ACHN (cell line): ENCODE measurements at regions not wholly inside any gene's neighbourhood (a gene's known extent, or its start where the extent isn't known, plus 50 kb on each side); places are given as distances from the start of the nearest gene placed in this dataset.

ENCODE experiments used
- DNase-seq: peaks from one replicate; pipeline ENCODE4 v3.0.0-alpha.2; 2015
- in situ Hi-C: cut with HindIII; loops from 2 replicates; pipeline ENCODE4 v1.10.0; 2017; ENCODE audit warnings: low sequenced_read_pairs, low pct_ligation_motif_present, low pct_unique_long_range_greater_than_20kb

DNA sequence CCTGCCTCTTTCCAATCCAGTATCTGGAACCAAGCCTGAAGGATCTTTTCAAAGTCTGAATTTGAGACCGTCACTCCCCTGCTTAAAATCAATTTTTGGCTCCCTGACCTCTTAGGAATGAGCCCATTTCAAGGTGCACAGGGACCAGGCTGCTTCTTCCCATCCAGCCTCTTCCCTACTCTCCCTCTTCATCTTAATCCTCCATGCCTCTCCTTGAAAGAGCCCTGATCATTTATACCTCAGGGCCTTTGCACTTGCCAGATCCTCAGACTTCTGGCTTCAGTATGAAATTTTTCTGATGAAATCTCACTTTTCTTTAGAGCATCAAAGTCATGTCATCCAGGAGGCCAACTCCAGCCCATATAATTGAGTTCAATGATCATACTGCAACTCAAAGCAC is 399.5 kb upstream of the CELF2 start:
- DNase-seq: no peak
- in situ Hi-C loops: no loop called here

DNA sequence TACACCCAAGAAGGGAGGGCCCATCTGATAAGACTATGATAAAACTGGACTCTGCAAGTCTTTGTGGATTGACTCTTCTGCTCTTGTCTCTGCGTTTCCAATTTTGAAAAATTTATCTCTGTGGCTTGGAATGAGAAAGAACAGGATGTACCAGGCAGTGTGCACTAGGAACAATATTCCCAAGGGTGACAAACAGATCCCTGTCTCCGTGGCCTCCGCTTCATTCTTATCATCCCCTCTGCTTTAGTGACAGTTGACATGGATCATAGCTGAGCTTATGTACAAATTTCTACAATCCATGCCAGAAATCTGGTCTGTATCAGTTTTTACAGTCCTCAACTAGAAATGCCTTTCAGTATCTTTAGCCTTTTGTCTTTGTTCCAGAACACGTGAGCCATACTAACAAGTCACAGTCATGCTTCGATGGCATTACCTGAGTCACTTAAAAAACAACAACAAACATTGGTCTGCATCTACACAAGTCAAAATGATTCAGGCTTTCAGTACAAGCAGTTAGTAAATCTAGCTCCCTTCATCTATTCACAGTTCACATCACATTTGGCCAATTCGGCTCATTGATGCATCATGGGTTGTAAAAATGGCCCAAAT is 393.6 kb upstream of the CELF2 start:
- no peak for DNase-seq
- in situ Hi-C loops: no loop called here

DNA sequence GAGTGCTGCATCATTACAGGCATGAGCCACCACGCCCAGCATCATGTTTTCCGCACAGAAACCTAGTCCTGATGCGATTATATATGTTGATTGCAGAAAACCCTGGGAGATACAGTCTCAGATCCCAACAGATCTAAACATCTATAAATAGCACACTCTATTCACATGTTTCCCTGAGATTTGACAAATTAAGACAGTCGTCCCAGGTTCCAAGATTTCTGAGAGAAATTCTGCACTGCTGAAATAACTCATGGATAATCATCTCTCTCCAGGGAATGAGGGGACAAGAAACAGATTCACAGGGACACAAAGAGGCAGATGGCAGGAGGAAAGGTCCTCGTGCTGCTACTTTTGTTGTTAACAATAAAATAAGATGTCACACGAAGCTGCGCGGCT is 393.1 kb upstream of the CELF2 start:
- no peak for DNase-seq
- in situ Hi-C loops: no loop called here

DNA sequence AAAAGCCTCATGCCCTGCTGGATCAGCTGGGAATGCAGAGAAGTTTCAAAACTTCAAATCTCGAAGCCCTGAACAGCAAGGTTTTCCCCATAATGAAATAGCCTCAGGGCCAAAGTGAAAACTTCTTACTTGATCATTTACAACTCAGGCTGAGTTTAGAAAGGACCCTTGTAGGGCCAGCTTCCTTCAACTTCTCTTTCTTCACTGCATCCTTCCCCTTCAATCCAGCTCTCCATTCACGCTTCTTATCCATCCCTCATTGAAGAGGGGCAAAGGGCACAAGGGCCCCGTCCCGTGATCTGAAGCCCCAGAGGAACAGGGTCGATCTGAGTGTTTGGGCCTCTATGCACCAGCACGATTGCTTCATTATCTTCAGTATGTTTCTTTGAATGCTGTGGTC is 392.2 kb upstream of the CELF2 start:
- in situ Hi-C loops: no loop called here
- no peak for DNase-seq

DNA sequence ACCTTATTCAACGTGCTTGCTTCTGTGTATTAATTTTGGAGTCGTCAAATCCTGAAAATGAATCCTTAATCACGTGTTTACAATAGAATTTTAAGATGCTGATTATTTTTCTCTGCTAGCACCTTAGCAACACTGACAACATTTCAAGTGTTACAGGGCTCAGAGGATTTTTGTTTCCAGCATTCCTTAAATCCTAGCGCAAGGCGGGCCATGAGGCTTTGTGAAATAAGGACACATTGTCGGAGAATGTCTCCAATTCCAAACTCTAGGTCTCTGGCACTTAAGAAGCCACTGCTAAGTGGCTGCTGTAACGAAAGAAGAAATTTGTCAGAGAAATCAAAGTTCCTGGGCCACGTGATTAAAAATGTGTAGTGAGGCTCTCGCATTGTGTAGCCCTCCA is 390.9 kb upstream of the CELF2 start:
- no peak for DNase-seq
- in situ Hi-C loops: no loop called here

DNA sequence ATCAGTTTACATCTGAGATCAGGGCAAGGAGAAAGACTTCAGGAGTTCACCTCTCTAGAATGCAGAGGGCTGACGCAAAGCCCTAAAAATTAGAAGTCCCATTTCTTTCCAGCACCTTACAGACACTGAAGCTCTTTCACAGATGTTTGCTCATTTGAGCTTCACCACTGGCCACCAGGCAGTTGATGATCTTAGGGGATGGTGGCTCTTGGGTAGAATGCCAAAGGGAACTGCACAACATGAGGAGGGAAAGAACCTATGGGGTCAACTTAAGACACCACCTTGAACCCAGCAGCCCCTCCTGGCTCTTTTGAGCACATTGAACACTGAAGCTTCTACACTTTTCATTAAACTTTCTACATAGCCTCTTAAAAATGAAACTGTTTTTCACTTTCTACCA is 390.3 kb upstream of the CELF2 start:
- in situ Hi-C loops: no loop called here
- DNase-seq: no peak

DNA sequence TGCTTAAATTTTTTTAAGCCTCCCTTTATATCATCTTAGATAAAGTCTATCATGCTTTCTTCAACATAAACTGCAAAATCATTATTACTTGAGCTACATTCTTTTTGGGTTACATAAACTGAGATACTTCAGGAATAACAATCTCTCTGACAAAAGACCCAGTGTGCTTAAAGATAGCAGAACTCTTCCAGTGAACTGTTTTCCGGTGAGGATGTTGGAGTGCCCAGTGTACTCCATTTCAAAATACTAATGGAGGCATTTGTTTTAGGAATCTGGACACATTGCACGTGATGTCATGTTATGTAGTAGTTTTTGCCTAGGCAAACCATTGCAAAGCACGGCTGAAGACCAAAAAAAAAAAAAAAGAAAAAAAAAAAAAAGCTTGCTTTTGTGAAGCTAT is 388.2 kb upstream of the CELF2 start:
- no peak for DNase-seq
- in situ Hi-C loops: no loop called here

DNA sequence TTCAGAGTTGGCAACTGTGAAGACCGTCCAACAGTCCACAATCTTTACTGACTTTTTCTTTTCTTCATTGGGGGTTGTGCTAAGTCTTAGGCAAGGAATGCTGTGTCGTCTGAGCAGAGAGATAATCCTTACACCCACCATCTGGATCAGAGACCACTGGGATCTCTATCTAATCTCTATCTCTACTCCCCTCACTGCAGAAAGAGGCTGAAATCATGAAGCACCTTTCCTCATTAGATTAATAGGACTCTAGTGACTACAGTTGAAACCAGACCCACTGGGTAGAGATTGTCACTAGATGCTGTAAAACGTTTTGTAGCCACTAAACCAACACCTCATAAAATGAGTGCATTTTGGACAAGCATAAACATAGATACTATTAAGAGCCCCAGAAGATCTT is 387.4 kb upstream of the CELF2 start:
- in situ Hi-C loops: no loop called here
- no peak for DNase-seq

DNA sequence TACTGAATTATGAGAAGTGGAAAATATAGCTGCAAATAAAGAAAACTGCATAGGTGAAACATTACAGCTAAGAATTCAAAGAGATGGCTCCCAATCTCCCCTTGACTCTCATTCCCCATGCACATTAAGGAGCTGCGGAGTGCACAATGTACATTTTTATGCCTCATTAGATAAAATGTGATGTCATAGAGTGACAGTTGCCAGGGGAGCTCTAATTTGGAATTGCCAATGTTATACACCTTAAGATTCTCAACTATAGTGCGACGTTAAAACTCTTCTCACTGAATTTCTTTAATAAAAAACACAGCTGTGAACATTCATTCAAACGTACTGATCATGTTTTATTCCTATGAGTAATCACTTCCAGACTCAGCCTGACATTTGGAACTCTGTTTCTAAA is 386.9 kb upstream of the CELF2 start:
- DNase-seq: no peak
- in situ Hi-C loops: no loop called here

DNA sequence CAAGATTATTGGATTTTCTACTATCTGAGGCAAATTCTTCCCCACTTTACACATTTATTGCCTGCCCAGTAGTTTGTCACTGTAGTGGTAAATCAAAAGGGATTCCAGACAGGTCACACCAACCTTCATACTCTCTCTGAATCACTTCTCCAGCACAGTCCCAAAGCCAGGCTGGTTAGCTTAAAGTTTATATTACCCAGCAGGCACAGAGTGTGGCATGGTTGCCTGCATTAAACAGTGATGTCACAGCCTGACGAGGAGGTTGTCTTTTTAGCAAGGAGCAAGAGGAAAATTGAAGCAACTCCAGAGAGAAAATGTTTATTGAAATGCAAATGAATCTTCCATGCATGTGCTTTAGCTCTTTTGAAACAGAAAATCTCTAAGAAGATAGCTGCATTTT is 375.5 kb upstream of the CELF2 start:
- DNase-seq: no peak
- in situ Hi-C loops: no loop called here

DNA sequence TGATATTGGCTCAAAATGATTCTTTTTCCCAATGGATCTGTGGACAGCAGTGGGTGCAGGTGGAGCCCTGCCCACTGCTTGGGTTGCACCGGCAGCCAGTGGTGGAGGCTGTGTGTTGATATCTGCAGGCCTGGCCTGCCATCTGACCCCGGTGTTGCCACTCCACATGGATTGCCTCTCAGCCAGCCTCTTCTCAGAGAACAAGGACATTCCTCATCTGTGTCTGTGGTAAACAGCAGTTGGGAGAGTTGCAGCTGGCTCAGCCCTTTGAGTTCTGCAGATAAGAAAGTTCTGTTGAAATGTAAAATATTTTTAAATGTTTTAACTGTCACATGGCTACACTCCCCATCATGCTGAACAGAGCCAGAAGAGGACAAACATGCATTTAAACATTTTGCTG is 374.9 kb upstream of the CELF2 start:
- DNase-seq: no peak

DNA sequence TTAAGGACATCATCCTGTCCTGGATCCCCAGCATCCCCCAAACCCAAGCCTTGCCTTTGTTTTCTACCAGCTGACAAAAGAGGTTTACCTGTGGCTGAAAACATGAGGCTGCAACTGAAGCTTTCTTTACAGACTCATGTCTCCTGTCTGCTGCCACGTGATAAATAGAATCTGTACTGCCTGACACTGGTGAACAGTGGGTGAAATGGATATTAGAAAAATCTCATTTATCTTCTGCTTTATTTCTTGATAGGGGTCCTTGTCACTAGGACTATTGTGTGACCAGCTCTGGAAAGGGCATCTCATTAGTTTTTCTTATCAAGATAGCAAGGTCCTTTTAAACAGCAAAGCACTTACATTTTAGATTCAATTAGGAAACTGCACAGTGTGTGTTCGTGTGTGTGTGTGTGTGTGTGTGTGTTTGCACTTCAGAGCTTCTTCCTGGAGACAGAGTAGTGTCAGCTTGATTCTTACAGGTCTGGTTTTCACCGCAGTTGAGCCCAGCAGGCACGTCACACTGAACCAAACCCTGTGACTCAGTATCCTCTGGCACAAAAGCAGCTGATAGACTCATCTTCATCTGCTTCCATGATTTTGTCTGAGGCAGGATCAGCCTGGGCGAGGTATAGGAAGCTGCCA is 373.5 kb upstream of the CELF2 start:
- in situ Hi-C loops: no loop called here
- DNase-seq: no peak

More for the DNA sequence above, 374.9 kb upstream of the CELF2 start:
- in situ Hi-C loops: no loop called here

DNA sequence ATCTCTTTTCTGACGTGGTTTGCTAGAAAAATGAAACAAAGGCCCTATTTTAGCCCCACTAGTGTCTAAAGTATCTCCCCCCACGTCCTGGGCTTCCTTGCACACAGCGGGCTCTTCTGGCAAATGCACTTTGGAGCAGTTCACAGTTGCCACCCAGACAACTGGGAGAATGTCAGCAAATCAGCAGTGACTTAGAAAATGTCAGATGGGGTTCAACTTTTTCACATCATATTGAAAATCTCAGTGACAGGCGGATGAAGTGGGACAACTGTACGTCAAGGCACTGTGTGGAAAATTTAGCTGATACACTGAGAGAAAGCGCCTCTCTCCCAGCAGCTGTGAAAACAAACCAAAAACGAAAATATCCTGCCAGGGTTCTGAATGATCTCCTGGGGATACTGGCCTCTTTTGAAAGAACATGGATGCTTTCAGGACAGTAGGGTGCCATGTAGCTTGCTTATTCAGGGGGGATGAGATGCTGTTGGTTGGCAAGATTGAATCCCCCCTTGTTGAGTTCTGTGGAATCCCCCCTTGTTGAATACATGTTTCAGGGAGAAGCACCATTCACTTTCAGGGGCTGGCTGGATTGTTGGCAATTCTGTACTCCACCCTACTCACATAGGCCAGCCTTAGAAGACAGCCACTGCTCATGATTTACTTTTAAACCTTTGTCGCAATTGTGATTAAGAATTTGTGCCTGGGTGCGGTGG is 372.8 kb upstream of the CELF2 start:
- in situ Hi-C loops: no loop called here
- DNase-seq: no peak

DNA sequence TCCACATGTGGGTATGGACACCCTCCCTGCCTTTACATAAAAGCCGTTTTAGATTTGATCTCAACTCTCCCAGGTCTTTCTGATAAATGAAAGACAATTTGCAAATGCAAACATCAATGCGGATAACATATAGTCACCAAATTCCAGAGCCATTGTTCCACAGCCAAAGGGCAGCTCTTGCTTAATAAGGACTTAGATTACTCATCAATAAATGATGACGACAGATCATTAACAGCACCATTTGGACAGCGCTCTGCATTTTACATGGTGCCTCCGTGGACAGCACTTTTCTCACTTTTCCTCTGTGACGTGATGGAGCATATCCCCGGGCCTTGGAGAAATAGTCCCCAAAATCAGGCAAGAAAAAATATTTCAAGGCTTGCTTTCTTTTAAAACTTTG is 370.3 kb upstream of the CELF2 start:
- no peak for DNase-seq
- in situ Hi-C loops: no loop called here

DNA sequence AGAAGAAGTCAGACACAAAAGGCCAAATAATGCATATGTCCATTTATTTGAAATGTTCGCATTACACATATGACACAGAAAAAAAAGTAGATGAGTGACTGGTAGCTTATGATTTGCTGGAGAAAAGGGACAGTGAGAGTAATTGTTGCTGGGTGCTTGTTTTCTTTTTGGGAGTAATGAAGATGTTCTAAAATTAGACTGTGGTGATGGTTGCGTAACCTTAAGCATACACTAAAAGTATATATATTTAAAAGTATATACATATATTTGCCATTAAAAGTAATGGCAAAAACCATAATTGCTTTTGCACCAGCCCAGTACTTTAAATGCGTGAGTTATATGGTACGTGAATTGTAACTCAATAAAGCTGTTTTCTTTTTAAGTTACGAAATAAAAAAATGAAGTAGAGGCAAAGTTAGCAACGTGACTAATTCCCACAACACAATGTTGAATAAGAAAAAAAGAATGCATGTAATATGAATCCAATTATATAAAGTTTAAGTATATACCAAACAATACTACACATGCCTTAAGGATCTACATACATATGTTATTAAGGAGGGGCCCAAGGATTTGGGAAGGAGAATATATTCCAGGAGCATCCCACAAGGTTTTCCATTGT is 360.4 kb upstream of the CELF2 start:
- DNase-seq: no peak
- in situ Hi-C loops: no loop called here

DNA sequence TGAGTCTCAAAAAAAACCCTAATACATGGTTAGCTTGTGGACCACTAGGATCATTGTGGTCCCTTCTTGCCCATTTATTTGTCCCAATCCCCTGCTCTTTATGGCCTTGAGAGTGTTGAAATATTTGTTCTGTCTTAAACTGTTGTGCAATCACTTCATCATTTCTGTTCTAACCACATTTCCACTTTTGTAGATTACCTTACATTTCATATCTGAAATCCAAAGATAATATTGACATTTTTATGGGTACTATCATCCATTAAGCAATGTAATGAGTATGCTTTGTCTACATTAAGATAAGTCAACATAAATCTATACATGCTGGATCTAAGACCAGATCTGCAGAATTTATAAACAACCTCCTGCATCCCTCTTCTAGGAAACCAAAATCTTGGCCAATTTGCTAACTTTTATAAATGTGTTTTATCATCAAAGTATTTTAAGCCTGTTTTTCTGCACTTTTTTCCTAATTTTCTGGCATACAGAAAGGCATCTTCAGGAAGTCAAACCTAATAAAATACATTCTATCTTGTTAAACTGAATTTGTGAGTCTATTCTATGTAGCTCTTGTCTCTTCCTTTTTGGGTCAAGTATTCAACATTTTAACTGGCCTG is 359.4 kb upstream of the CELF2 start:
- no peak for DNase-seq

DNA sequence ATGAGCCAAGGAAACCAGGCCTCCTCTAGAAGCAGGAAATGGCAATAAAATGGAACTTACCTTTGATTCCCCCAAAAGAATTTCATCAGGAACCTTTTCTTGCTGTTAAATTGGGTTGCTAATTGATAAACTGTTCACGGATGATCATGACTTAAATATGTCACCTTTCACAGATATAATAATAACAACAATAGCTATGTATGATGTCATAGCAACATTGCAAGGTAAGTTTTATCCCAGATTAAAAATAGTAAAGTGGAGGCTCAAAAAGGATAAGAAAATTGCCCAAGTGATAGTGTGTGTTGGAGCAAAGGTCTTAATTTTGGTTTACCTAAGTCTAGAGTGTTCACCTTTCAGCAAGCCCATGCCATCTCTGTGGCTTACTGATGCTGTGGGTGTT is 357.6 kb upstream of the CELF2 start:
- DNase-seq: no peak
- in situ Hi-C loops: no loop called here

More for the DNA sequence above, 359.4 kb upstream of the CELF2 start:
- in situ Hi-C loops: no loop called here

DNA sequence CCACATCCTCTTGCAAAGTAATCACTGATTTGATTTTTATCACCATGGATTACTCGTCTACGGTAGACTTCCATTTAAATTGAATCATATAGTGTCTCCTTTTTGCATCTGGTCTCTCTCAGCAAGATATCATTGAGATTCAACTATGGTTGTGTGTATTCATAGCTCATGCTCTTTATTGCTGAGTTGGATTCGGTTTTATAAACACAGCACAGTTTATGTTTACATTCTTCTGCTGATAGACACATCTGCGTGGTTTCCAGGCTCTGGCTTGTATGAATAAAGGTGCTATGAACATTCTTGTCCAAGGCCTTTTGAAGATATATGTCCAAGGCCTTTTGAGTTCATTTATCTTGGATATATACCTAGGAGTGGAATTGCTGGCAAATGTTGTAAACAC is 356.5 kb upstream of the CELF2 start:
- in situ Hi-C loops: no loop called here
- no peak for DNase-seq

DNA sequence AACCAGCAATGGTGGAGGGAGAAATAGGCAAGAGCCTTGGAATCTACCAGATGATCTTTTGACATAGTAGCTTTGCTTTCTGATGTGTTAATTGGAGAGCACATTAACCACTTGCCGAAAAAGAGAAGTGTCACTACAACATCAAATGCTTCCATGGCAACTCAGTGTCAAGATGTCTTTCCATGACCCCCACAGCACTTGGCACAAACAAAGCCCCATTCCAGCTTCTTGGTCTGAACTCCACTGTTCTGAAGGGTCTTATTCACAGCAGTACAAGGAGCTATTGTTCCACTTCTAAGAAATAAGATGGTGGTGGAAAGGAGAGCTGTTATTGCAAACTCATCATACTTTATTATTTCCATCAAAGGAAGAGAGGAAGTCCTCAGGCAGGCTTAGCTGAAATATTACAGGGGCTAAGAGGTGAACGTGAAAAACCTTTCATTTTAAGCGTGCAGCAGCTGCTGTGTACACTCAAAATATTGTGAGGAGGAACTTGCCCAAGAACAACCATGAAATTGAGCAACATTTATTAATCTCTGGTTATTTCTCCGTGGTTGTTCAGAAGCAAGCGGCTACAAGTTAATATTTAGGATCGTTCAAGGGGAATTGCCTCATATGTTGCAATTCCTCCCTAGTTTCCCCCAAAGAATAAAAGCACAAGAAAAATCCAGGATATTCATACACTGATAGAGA is 354.8 kb upstream of the CELF2 start:
- no peak for DNase-seq

More for the DNA sequence above, 354.8 kb upstream of the CELF2 start:
- in situ Hi-C loops: no loop called here
